WTC11 (cell line): ENCODE measurements at regions not wholly inside any gene's neighbourhood (a gene's known extent, or its start where the extent isn't known, plus 50 kb on each side); places are given as distances from the start of the nearest gene placed in this dataset.

Source experiments
- ATAC-seq: fragments of 200-7000 bp; cut with Tn5 transposase; 2 replicates; pipeline ENCODE4 v1.10.0; 2021; ENCODE audit warnings: mild to moderate bottlenecking, moderate library complexity
- CTCF ChIA-PET: fragments of 300-600 bp; sonication (Branson Sonifier 250); formaldehyde crosslinking; loops from one replicate; lab custom pipeline; 2021; ENCODE audit warnings: antibody characterized with exemption; lab: Charles Lee
- POLR2A ChIA-PET: fragments of 350-600 bp; sonication (Branson Sonifier 250); formaldehyde crosslinking; loops from one replicate; lab custom pipeline; 2021; ENCODE audit warnings: antibody characterized with exemption; lab: Charles Lee
- DNase-seq: peaks from one replicate; pipeline ENCODE4 v3.0.0; 2021; ENCODE audit warnings: low spot score
- H3K27ac Mint-ChIP-seq: 2 replicates; pipeline ENCODE4 v1.8.0; 2021; ENCODE audit warnings: mixed read lengths
- H3K27me3 Mint-ChIP-seq: 2 replicates; pipeline ENCODE4 v1.8.0; 2021; ENCODE audit warnings: low read depth, mild to moderate bottlenecking, moderate library complexity, mixed read lengths
- H3K36me3 Mint-ChIP-seq: 2 replicates; pipeline ENCODE4 v1.8.0; 2021; ENCODE audit warnings: mixed read lengths
- H3K4me1 Mint-ChIP-seq: 2 replicates; pipeline ENCODE4 v1.8.0; 2022; ENCODE audit warnings: mixed read lengths
- H3K4me3 Mint-ChIP-seq: 2 replicates; pipeline ENCODE4 v1.8.0; 2021; ENCODE audit warnings: mild to moderate bottlenecking, moderate library complexity, mixed read lengths
- H3K9me3 Mint-ChIP-seq: 2 replicates; pipeline ENCODE4 v1.8.0; 2021; ENCODE audit warnings: mixed read lengths
- ATF1 ChIP-seq: sonication (generic); formaldehyde crosslinking; IDR thresholded peaks from 2 replicates; pipeline ENCODE4 v1.8.1; 2023; ENCODE audit warnings: mild to moderate bottlenecking, moderate library complexity, missing genetic modification reagents
- CBFB ChIP-seq: sonication (generic); formaldehyde crosslinking; IDR thresholded peaks from 2 replicates; pipeline ENCODE4 v1.8.1; 2022; ENCODE audit warnings: mild to moderate bottlenecking, low read depth, missing genetic modification reagents
- CREM ChIP-seq: sonication (generic); formaldehyde crosslinking; IDR thresholded peaks from 2 replicates; pipeline ENCODE4 v1.8.1; 2022; ENCODE audit warnings: mild to moderate bottlenecking, missing genetic modification reagents, moderate library complexity
- FOXK1 ChIP-seq: sonication (generic); formaldehyde crosslinking; IDR thresholded peaks from 2 replicates; pipeline ENCODE4 v1.8.0; 2022; ENCODE audit warnings: mild to moderate bottlenecking, moderate library complexity, missing genetic modification reagents
- FOXP1 ChIP-seq: sonication (generic); formaldehyde crosslinking; IDR thresholded peaks from 2 replicates; pipeline ENCODE4 v1.8.0; 2022; ENCODE audit warnings: missing genetic modification reagents, mild to moderate bottlenecking, moderate library complexity, borderline replicate concordance
- GRHL2 ChIP-seq: fragments of 250-450 bp; sonication (Bioruptor Pico); IDR thresholded peaks from 2 replicates; pipeline ENCODE4 v1.8.0; 2022; ENCODE audit warnings: mild to moderate bottlenecking, moderate library complexity; ENCODE audit not compliant: insufficient replicate concordance, severe bottlenecking
- GTF2I ChIP-seq: fragments of 250-450 bp; sonication (Bioruptor Pico); conservative IDR thresholded peaks from 2 replicates; pipeline ENCODE4 v1.4.0; 2021; ENCODE audit warnings: mild to moderate bottlenecking
- IRF2 ChIP-seq: sonication (generic); formaldehyde crosslinking; IDR thresholded peaks from 2 replicates; pipeline ENCODE4 v1.8.0; 2022; ENCODE audit warnings: low read depth, missing genetic modification reagents, borderline replicate concordance
- NR1H2 ChIP-seq: sonication (generic); formaldehyde crosslinking; IDR thresholded peaks from 2 replicates; pipeline ENCODE4 v1.9.0; 2021; ENCODE audit warnings: mild to moderate bottlenecking, moderate library complexity, missing genetic modification reagents
- RELA ChIP-seq: sonication (generic); formaldehyde crosslinking; IDR thresholded peaks from 2 replicates; pipeline ENCODE4 v1.8.1; 2022; ENCODE audit warnings: missing genetic modification reagents, mild to moderate bottlenecking, borderline replicate concordance
- SOX15 ChIP-seq: fragments of 250-450 bp; sonication (Bioruptor Pico); IDR thresholded peaks from 2 replicates; pipeline ENCODE4 v1.9.0; 2021; ENCODE audit warnings: mild to moderate bottlenecking
- TEAD4 ChIP-seq: sonication (generic); formaldehyde crosslinking; IDR thresholded peaks from 2 replicates; pipeline ENCODE4 v1.8.0; 2022; ENCODE audit warnings: mild to moderate bottlenecking, missing genetic modification reagents
- TP53 ChIP-seq: sonication (generic); formaldehyde crosslinking; IDR thresholded peaks from 2 replicates; pipeline ENCODE4 v1.8.1; 2023; ENCODE audit warnings: mild to moderate bottlenecking, missing genetic modification reagents
- ZNF219 ChIP-seq: sonication (generic); formaldehyde crosslinking; IDR thresholded peaks from 2 replicates; pipeline ENCODE4 v1.8.0; 2023; ENCODE audit warnings: missing genetic modification reagents, mild to moderate bottlenecking, borderline replicate concordance
- ZNF263 ChIP-seq: sonication (generic); formaldehyde crosslinking; IDR thresholded peaks from 2 replicates; pipeline ENCODE4 v1.8.1; 2022; ENCODE audit warnings: low read depth, mild to moderate bottlenecking, moderate library complexity, missing genetic modification reagents
- TF ChIP-seq, protein P1 (sequence below): sonication (generic); formaldehyde crosslinking; IDR thresholded peaks from 2 replicates; pipeline ENCODE4 v1.8.1; 2023; ENCODE audit warnings: mild to moderate bottlenecking, moderate library complexity, missing genetic modification reagents
- TF ChIP-seq, protein P2 (sequence below): fragments of 200-600 bp; IDR thresholded peaks from 2 replicates; pipeline ENCODE4 v1.8.0; 2022; ENCODE audit warnings: antibody characterized with exemption
- TF ChIP-seq, protein P3 (sequence below): sonication (generic); formaldehyde crosslinking; IDR thresholded peaks from 2 replicates; pipeline ENCODE4 v1.8.1; 2023; ENCODE audit warnings: mild to moderate bottlenecking, missing genetic modification reagents, moderate library complexity
- TF ChIP-seq, protein P4 (sequence below): sonication (generic); formaldehyde crosslinking; IDR thresholded peaks from 2 replicates; pipeline ENCODE4 v1.8.1; 2022; ENCODE audit warnings: low read depth, missing genetic modification reagents, borderline replicate concordance
- TF ChIP-seq, protein P5 (sequence below): sonication (generic); formaldehyde crosslinking; IDR thresholded peaks from 2 replicates; pipeline ENCODE4 v1.8.0; 2023; ENCODE audit warnings: missing genetic modification reagents

DNA sequence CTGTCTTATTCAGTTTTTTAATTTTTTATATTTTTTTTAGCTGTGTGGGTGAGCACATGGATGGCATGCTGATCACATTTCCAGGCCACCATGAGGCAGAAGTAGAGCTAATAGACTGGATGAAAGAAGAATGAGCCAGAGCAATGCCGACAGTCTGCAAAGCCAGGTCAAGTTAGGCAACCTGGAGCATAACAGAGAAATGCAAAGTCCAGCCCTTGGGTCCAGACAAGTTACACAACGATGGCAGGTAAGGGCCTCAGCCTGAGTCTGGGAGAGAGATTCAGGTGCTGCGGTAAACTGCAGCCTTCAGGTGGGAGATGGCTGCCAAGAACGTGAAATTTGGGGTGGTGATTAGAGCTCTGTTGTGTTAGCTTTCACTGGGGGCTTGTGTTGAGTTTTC, 84.0 kb upstream of the CACNA2D3 start:
- H3K27ac Mint-ChIP-seq: no peak overlapping the region
- H3K4me3 Mint-ChIP-seq: no peak overlapping the region
- H3K27me3 Mint-ChIP-seq: no peaks in the 10 kb centered on the region; the same call in 1 of the 2 replicates
- TF ChIP-seq TEAD4 (CRISPR knock-in tag) (no peak), RELA (CRISPR knock-in tag) (no peak), ZNF219 (CRISPR knock-in tag) (no peak), IRF2 (CRISPR knock-in tag) (no peak), GTF2I (CRISPR knock-in tag) (no peak)
- TF ChIP-seq, protein P1, sequence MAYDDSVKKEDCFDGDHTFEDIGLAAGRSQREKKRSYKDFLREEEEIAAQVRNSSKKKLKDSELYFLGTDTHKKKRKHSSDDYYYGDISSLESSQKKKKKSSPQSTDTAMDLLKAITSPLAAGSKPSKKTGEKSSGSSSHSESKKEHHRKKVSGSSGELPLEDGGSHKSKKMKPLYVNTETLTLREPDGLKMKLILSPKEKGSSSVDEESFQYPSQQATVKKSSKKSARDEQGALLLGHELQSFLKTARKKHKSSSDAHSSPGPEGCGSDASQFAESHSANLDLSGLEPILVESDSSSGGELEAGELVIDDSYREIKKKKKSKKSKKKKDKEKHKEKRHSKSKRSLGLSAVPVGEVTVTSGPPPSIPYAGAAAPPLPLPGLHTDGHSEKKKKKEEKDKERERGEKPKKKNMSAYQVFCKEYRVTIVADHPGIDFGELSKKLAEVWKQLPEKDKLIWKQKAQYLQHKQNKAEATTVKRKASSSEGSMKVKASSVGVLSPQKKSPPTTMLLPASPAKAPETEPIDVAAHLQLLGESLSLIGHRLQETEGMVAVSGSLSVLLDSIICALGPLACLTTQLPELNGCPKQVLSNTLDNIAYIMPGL: no peak
- TF ChIP-seq, protein P2, sequence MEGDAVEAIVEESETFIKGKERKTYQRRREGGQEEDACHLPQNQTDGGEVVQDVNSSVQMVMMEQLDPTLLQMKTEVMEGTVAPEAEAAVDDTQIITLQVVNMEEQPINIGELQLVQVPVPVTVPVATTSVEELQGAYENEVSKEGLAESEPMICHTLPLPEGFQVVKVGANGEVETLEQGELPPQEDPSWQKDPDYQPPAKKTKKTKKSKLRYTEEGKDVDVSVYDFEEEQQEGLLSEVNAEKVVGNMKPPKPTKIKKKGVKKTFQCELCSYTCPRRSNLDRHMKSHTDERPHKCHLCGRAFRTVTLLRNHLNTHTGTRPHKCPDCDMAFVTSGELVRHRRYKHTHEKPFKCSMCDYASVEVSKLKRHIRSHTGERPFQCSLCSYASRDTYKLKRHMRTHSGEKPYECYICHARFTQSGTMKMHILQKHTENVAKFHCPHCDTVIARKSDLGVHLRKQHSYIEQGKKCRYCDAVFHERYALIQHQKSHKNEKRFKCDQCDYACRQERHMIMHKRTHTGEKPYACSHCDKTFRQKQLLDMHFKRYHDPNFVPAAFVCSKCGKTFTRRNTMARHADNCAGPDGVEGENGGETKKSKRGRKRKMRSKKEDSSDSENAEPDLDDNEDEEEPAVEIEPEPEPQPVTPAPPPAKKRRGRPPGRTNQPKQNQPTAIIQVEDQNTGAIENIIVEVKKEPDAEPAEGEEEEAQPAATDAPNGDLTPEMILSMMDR: no peak
- TF ChIP-seq, protein P3, sequence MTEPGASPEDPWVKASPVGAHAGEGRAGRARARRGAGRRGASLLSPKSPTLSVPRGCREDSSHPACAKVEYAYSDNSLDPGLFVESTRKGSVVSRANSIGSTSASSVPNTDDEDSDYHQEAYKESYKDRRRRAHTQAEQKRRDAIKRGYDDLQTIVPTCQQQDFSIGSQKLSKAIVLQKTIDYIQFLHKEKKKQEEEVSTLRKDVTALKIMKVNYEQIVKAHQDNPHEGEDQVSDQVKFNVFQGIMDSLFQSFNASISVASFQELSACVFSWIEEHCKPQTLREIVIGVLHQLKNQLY (CRISPR knock-in tag): no peak
- TF ChIP-seq, protein P4, sequence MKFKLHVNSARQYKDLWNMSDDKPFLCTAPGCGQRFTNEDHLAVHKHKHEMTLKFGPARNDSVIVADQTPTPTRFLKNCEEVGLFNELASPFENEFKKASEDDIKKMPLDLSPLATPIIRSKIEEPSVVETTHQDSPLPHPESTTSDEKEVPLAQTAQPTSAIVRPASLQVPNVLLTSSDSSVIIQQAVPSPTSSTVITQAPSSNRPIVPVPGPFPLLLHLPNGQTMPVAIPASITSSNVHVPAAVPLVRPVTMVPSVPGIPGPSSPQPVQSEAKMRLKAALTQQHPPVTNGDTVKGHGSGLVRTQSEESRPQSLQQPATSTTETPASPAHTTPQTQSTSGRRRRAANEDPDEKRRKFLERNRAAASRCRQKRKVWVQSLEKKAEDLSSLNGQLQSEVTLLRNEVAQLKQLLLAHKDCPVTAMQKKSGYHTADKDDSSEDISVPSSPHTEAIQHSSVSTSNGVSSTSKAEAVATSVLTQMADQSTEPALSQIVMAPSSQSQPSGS (CRISPR knock-in tag): no peak
- ATAC-seq: no peak
- POLR2A ChIA-PET: no interaction called here
- DNase-seq: no peak
- H3K4me1 Mint-ChIP-seq: peaks cover 10% of the 10 kb centered on the region
- H3K9me3 Mint-ChIP-seq: no peaks in the 10 kb centered on the region
- CTCF ChIA-PET: no interaction called here
- H3K36me3 Mint-ChIP-seq: no peaks in the 10 kb centered on the region

DNA sequence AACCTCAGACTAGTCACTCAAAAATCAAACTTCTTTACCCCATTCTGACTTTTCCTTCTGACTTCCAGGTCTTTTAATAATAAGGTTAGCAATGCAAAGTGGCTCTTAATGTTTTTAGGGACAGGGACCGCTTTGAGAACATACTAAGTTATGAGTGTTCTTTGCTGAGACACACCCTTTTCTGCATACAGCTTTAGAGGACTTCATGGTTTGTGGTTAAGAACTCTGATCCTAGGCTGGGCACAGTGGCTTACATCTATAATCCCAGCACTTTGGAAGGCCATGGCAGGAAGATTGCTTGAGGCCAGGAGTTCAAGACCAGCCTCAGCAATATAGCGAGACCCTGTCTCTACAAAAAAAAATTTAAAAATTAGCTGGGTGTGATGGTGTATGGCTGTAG, 85.8 kb upstream of the CACNA2D3 start:
- POLR2A ChIA-PET: no interaction called here
- DNase-seq (no peak), ATAC-seq (no peak)
- H3K4me3 Mint-ChIP-seq: no peak overlapping the region
- H3K36me3 Mint-ChIP-seq: no peaks in the 10 kb centered on the region
- CTCF ChIA-PET: no interaction called here
- no peak overlapping the region for H3K27ac Mint-ChIP-seq
- no peaks in the 10 kb centered on the region for H3K9me3 Mint-ChIP-seq
- no peaks in the 10 kb centered on the region; the same call in 1 of the 2 replicates for H3K27me3 Mint-ChIP-seq
- no peak for TF ChIP-seq SOX15 (CRISPR knock-in tag)
- TF ChIP-seq FOXK1 (CRISPR knock-in tag): no peak
- TF ChIP-seq ZNF219 (CRISPR knock-in tag): no peak
- TF ChIP-seq CBFB (CRISPR knock-in tag): no peak
- TF ChIP-seq FOXP1 (CRISPR knock-in tag): no peak
- no peak for TF ChIP-seq NR1H2 (CRISPR knock-in tag)
- no peak for TF ChIP-seq TEAD4 (CRISPR knock-in tag)
- TF ChIP-seq TP53 (CRISPR knock-in tag): no peak
- no peak for TF ChIP-seq ZNF263
- no peak for TF ChIP-seq ATF1 (CRISPR knock-in tag)
- no peak for TF ChIP-seq GRHL2
- TF ChIP-seq CREM (CRISPR knock-in tag): no peak
- TF ChIP-seq, protein P5, sequence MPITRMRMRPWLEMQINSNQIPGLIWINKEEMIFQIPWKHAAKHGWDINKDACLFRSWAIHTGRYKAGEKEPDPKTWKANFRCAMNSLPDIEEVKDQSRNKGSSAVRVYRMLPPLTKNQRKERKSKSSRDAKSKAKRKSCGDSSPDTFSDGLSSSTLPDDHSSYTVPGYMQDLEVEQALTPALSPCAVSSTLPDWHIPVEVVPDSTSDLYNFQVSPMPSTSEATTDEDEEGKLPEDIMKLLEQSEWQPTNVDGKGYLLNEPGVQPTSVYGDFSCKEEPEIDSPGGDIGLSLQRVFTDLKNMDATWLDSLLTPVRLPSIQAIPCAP (CRISPR knock-in tag): no peak
- H3K4me1 Mint-ChIP-seq: 0 out of 2 replicates have a peak, but pooled peaks cover 3% of the 10 kb centered on the region
